GM23248 (cell line): ENCODE measurements at regions not wholly inside any gene's neighbourhood (a gene's known extent, or its start where the extent isn't known, plus 50 kb on each side); places are given as distances from the start of the nearest gene placed in this dataset.
"Not testable (repeated sequence)": the region's sequence is repeated elsewhere in the genome, so short reads cannot be mapped to it uniquely, and the experiment has no call there.

Experiments
- DNase-seq: peaks from one replicate; pipeline ENCODE4 v3.0.0-alpha.2; 2015
- H2AFZ ChIP-seq: fragments of 200-600 bp; sonication (generic); 2 replicates; pipeline ENCODE4 v1.6.1; 2016; ENCODE audit warnings: antibody characterized with exemption
- H3F3A ChIP-seq: fragments of 200-600 bp; sonication (generic); 2 replicates; pipeline ENCODE4 v1.6.1; 2016; ENCODE audit warnings: mild to moderate bottlenecking, antibody characterized with exemption, mixed run types; ENCODE audit not compliant: insufficient read depth
- H3K27ac ChIP-seq: fragments of 200-600 bp; sonication (generic); 2 replicates; pipeline ENCODE4 v1.5.1; 2016; ENCODE audit warnings: mild to moderate bottlenecking
- H3K27me3 ChIP-seq: fragments of 200-600 bp; sonication (generic); replicated peaks from 2 replicates; pipeline ENCODE4 v1.6.1; 2016; ENCODE audit warnings: mild to moderate bottlenecking; ENCODE audit not compliant: insufficient read depth
- H3K36me3 ChIP-seq: fragments of 200-600 bp; sonication (generic); 2 replicates; pipeline ENCODE4 v1.6.1; 2016; ENCODE audit warnings: low read depth, mild to moderate bottlenecking
- H3K4me1 ChIP-seq: fragments of 200-600 bp; sonication (generic); 2 replicates; pipeline ENCODE4 v1.6.1; 2016; ENCODE audit warnings: mild to moderate bottlenecking; ENCODE audit not compliant: insufficient read depth
- H3K4me2 ChIP-seq: fragments of 200-600 bp; sonication (generic); one replicate; pipeline ENCODE4 v1.6.1; 2016; ENCODE audit warnings: mild to moderate bottlenecking; ENCODE audit not compliant: unreplicated experiment
- H3K4me3 ChIP-seq: fragments of 200-600 bp; sonication (generic); 2 replicates; pipeline ENCODE4 v1.5.1; 2016; ENCODE audit warnings: mild to moderate bottlenecking
- H3K79me2 ChIP-seq: fragments of 200-600 bp; sonication (generic); 2 replicates; pipeline ENCODE4 v1.6.1; 2016; ENCODE audit warnings: mild to moderate bottlenecking; ENCODE audit not compliant: insufficient read depth
- H3K9ac ChIP-seq: fragments of 200-600 bp; sonication (generic); 2 replicates; pipeline ENCODE4 v1.6.1; 2016; ENCODE audit warnings: mild to moderate bottlenecking
- H3K9me2 ChIP-seq: fragments of 200-600 bp; sonication (generic); 2 replicates; pipeline ENCODE4 v1.6.1; 2016; ENCODE audit warnings: mixed run types, mild to moderate bottlenecking, moderate library complexity; ENCODE audit not compliant: insufficient read depth
- H3K9me3 ChIP-seq: fragments of 200-600 bp; sonication (generic); one replicate; pipeline ENCODE4 v1.6.1; 2017; ENCODE audit warnings: low read depth
- H4K20me1 ChIP-seq: fragments of 200-600 bp; sonication (generic); 2 replicates; pipeline ENCODE4 v1.6.0; 2016; ENCODE audit not compliant: insufficient read depth
- EZH2 ChIP-seq: fragments of 200-600 bp; sonication (generic); IDR thresholded peaks from 2 replicates; pipeline ENCODE4 v1.6.1; 2018; ENCODE audit warnings: antibody characterized with exemption, mild to moderate bottlenecking; ENCODE audit not compliant: insufficient read depth, poor library complexity, severe bottlenecking
- EZH2phosphoT487 ChIP-seq: fragments of 200-600 bp; sonication (generic); IDR thresholded peaks from 2 replicates; pipeline ENCODE4 v1.6.1; 2018; ENCODE audit warnings: antibody characterized with exemption, moderate library complexity, mild to moderate bottlenecking, low read depth; ENCODE audit not compliant: insufficient read depth
- WGBS, 2 experiments: methylation state at CpG; one replicate each; pipeline ENCODE4 v1.1.6; 2015 to 2017; ENCODE audit warnings: low lambda C conversion rate in 2 of 2, low coverage in 1 of 2; ENCODE audit errors: missing lambda C conversion rate in 2 of 2; 5-methylcytosine and 5-hydroxymethylcytosine counted together
- in situ Hi-C: fragments of 300-500 bp; cut with MboI; formaldehyde crosslinking; loops from 2 replicates; pipeline ENCODE4 v1.15.0; 2020

- no peaks in the 10 kb centered on the region for H3K79me2 ChIP-seq
- in situ Hi-C loops, result no loop called here
- no peak overlapping the region for H2AFZ ChIP-seq
- H3K4me1 ChIP-seq, result no peaks in the 10 kb centered on the region
- H3K27ac ChIP-seq, result no peak overlapping the region
- H4K20me1 ChIP-seq, result no peaks in the 10 kb centered on the region
- no peaks in the 10 kb centered on the region for H3K27me3 ChIP-seq
- no peaks in the 10 kb centered on the region for H3F3A ChIP-seq
- TF ChIP-seq EZH2phosphoT487 (no peak), EZH2 (no peak)
- H3K9me2 ChIP-seq, result no peaks in the 10 kb centered on the region
- 37 to 51% methylated on average over 11 of the region's 11 CpGs for WGBS, 2 experiments
- H3K9me3 ChIP-seq, result no peaks in the 10 kb centered on the region
- H3K9ac ChIP-seq, result no peak overlapping the region
- H3K36me3 ChIP-seq, result no peaks in the 10 kb centered on the region
- no peak overlapping the region for H3K4me3 ChIP-seq
- no peak for DNase-seq
- H3K4me2 ChIP-seq, result no peak overlapping the region
Measured at GRCh38 chr12:34142430-34142829, 120.1 kb downstream of the ALG10 start.

- H4K20me1 ChIP-seq, result no peaks in the 10 kb centered on the region
- in situ Hi-C loops, result no loop called here
- TF ChIP-seq EZH2 (no peak), EZH2phosphoT487 (no peak)
Measured at GRCh38 chr12:34151019-34151418, 128.7 kb downstream of the ALG10 start.

GRCh38 chr12:34163443-34163842, 141.1 kb downstream of the ALG10 start:
- Histone ChIP-seq H3K79me2 (no peaks in the 10 kb centered on the region), H3K4me3 (no peak overlapping the region), H3K9ac (no peak overlapping the region), H3K27ac (no peak overlapping the region), H3K27me3 (no peaks in the 10 kb centered on the region), H2AFZ (no peak overlapping the region), H3K36me3 (no peaks in the 10 kb centered on the region), H3K4me2 (no peak overlapping the region), H3K4me1 (no peaks in the 10 kb centered on the region), H4K20me1 (no peaks in the 10 kb centered on the region), H3K9me3 (no peaks in the 10 kb centered on the region), H3K9me2 (no peaks in the 10 kb centered on the region), H3F3A (no peaks in the 10 kb centered on the region)
- DNase-seq, result no peak
- in situ Hi-C loops, result no loop called here
- 0% methylated on average over 1 of the region's 1 CpG for WGBS, 2 experiments
- no peak for TF ChIP-seq EZH2
- TF ChIP-seq EZH2phosphoT487, result no peak

More at GRCh38 chr12:34151019-34151418, 128.7 kb downstream of the ALG10 start:
- no peak overlapping the region for H3K4me2 ChIP-seq
- no peaks in the 10 kb centered on the region for H3K36me3 ChIP-seq
- no peaks in the 10 kb centered on the region for H3K79me2 ChIP-seq
- H3K27me3 ChIP-seq, result no peaks in the 10 kb centered on the region
- no peaks in the 10 kb centered on the region for H3K9me3 ChIP-seq
- no peak for DNase-seq
- H3F3A ChIP-seq, result no peaks in the 10 kb centered on the region
- H3K4me3 ChIP-seq, result no peak overlapping the region
- H3K9me2 ChIP-seq, result no peaks in the 10 kb centered on the region
- no peaks in the 10 kb centered on the region for H3K4me1 ChIP-seq
- no peak overlapping the region for H3K27ac ChIP-seq
- no peak overlapping the region for H3K9ac ChIP-seq
- no peak overlapping the region for H2AFZ ChIP-seq

- in situ Hi-C loops, result no loop called here
- Histone ChIP-seq H3K9ac (no peak overlapping the region), H3K4me3 (no peak overlapping the region), H3K4me1 (no peaks in the 10 kb centered on the region), H3K79me2 (no peaks in the 10 kb centered on the region), H3K27ac (no peak overlapping the region), H3F3A (no peaks in the 10 kb centered on the region), H3K9me3 (no peaks in the 10 kb centered on the region), H3K27me3 (no peaks in the 10 kb centered on the region), H3K9me2 (no peaks in the 10 kb centered on the region), H3K36me3 (no peaks in the 10 kb centered on the region), H2AFZ (no peak overlapping the region), H3K4me2 (no peak overlapping the region), H4K20me1 (no peaks in the 10 kb centered on the region)
- 68 to 78% methylated on average over 29 to 41 of the region's 41 CpGs for WGBS, 2 experiments
- TF ChIP-seq EZH2 (no peak), EZH2phosphoT487 (no peak)
- no peak for DNase-seq
Measured at GRCh38 chr12:34166427-34167060, 144.2 kb downstream of the ALG10 start.

- H2AFZ ChIP-seq, H3K27ac ChIP-seq, H4K20me1 ChIP-seq, H3K9me2 ChIP-seq, H3K4me3 ChIP-seq, H3K9me3 ChIP-seq, H3K9ac ChIP-seq, H3K36me3 ChIP-seq, in situ Hi-C loops, H3F3A ChIP-seq, H3K4me2 ChIP-seq, H3K79me2 ChIP-seq, H3K4me1 ChIP-seq, H3K27me3 ChIP-seq, DNase-seq: not testable (repeated sequence)
- WGBS, 2 experiments, result 37 to 45% methylated on average over 1 of the region's 1 CpG
Measured at GRCh38 chr12:34168507-34168906, 146.2 kb downstream of the ALG10 start.
